ENCODE measurements at regions not wholly inside any gene's neighbourhood (a gene's known extent, or its start where the extent isn't known, plus 50 kb on each side); places are given as distances from the start of the nearest gene placed in this dataset.
"Not testable (repeated sequence)": the region's sequence is repeated elsewhere in the genome, so short reads cannot be mapped to it uniquely, and the experiment has no call there.

DNA sequence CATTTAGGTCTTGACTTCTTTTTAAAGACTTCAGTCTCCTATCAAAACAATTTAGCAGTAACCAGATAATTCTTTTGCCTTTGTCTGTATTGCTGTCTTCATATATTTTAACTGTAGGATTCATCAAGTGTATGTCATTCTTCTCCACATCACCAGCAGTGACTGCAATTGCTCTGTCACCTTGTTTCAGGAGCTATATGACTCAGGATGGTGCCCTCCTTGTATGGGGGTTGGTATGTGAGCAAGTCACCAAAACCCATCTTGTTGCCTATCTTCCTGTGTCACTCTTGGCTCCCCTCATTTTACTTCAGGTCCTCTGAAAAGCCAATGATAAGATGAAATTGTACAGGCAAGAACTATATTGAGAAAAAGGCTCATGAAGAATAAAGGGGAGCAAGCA is 256.9 kb upstream of the LUZP2 start:
- no peaks in the 10 kb centered on the region for H3K4me1 ChIP-seq (ENCODE audit: insufficient read depth, low read length)

DNA sequence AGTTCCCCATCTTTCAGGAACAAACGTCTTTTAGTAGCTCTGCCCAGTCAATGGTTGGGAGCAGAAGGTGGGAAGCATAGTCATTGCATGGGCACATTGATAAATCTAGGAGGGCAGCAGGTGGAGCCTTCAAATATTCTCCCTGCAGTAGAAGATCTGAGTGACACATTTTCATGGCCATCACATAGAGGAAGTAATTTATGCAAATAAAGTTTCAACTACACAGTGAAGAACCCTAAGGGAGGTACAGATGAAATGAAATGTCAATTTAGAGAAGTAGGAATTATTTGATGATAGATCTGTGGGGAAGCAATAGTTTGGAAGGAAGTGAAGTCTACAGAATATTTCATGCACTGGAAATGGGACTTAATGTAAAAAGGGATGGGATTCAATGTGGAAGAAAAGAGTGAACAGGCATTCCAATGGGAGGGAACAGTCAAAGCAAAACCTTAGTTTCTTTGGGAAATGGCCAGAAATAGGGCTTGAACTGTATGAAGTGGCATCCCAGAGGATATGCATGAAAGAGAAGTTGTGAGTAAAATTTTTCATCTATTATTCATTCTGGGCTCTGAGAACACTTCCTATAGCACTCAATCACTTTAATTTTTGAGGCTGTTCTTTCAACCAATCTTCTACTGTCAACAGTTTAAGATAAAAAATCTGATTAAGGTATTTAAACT is 256.2 kb upstream of the LUZP2 start:
- no peaks in the 10 kb centered on the region for H3K36me3 ChIP-seq (ENCODE audit: insufficient read depth, low read depth, low read length)
- H3K9ac ChIP-seq (ENCODE audit: low read depth, low read length): no peak overlapping the region
- H3K27me3 ChIP-seq (ENCODE audit: insufficient read depth, low read length): no peaks in the 10 kb centered on the region
- no peaks in the 10 kb centered on the region; the same call in 1 of the 2 replicates for H3K9me3 ChIP-seq (ENCODE audit: insufficient read depth, low read depth, low read length)
- H3K27ac ChIP-seq (ENCODE audit: low read length): no peak overlapping the region
- H3K4me3 ChIP-seq (ENCODE audit: low read length): no peak overlapping the region
- no peaks in the 10 kb centered on the region for H3K4me1 ChIP-seq (ENCODE audit: insufficient read depth, low read length)

More for the DNA sequence above, 256.9 kb upstream of the LUZP2 start:
- Histone ChIP-seq H3K9ac (ENCODE audit: low read depth, low read length) (no peak overlapping the region), H3K36me3 (ENCODE audit: insufficient read depth, low read depth, low read length) (no peaks in the 10 kb centered on the region), H3K27me3 (ENCODE audit: insufficient read depth, low read length) (no peaks in the 10 kb centered on the region), H3K4me3 (ENCODE audit: low read length) (no peak overlapping the region), H3K27ac (ENCODE audit: low read length) (no peak overlapping the region), H3K9me3 (ENCODE audit: insufficient read depth, low read depth, low read length) (no peaks in the 10 kb centered on the region; the same call in 1 of the 2 replicates)

DNA sequence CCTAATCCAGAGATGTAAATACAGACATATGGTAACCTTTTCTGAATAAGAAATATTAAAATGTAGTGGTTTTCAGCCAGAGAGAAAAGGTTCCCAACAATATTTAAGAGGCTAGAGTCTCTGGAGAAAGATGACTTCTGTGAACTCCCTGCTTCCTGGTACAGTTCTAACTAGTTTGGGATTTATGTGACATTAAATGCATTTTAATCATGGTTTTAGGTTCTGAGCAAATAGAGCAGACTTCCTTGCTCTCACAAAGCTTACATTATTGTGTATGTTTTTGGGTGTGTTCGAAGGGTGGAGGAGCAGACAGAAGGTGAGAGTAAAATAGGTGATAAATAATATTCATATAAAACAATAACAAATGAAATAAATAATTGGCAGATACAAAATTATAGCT is 250.1 kb upstream of the LUZP2 start:
- no peak overlapping the region for H3K27ac ChIP-seq (ENCODE audit: low read length)
- no peaks in the 10 kb centered on the region for H3K36me3 ChIP-seq (ENCODE audit: insufficient read depth, low read depth, low read length)
- H3K27me3 ChIP-seq (ENCODE audit: insufficient read depth, low read length): no peaks in the 10 kb centered on the region
- H3K9me3 ChIP-seq (ENCODE audit: insufficient read depth, low read depth, low read length): no peaks in the 10 kb centered on the region; the same call in 1 of the 2 replicates
- no peak overlapping the region for H3K9ac ChIP-seq (ENCODE audit: low read depth, low read length)
- H3K4me3 ChIP-seq (ENCODE audit: low read length): no peak overlapping the region
- H3K4me1 ChIP-seq (ENCODE audit: insufficient read depth, low read length): no peaks in the 10 kb centered on the region

DNA sequence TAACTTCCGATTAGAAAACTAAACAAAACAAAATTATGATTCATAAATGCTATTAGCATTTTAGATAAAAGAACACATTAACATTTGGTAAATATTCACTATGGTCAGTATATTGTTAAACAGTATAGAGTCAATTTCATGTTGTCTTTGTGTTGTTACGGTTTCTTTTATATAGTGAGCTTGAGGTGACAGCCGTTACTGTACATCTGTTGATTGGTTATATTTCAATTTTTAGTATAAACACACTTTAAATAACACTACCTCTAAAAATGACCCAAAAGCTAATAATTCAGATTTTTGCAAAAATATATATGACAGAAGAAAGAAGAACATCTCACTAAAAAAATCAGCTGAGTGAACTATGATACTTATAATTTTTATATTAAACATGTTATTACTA is 249.0 kb upstream of the LUZP2 start:
- no peaks in the 10 kb centered on the region for H3K4me1 ChIP-seq (ENCODE audit: insufficient read depth, low read length)
- H3K9me3 ChIP-seq (ENCODE audit: insufficient read depth, low read depth, low read length): no peaks in the 10 kb centered on the region; the same call in 1 of the 2 replicates
- no peak overlapping the region for H3K9ac ChIP-seq (ENCODE audit: low read depth, low read length)
- no peaks in the 10 kb centered on the region for H3K36me3 ChIP-seq (ENCODE audit: insufficient read depth, low read depth, low read length)
- H3K4me3 ChIP-seq (ENCODE audit: low read length): no peak overlapping the region
- H3K27me3 ChIP-seq (ENCODE audit: insufficient read depth, low read length): no peaks in the 10 kb centered on the region
- H3K27ac ChIP-seq (ENCODE audit: low read length): no peak overlapping the region

DNA sequence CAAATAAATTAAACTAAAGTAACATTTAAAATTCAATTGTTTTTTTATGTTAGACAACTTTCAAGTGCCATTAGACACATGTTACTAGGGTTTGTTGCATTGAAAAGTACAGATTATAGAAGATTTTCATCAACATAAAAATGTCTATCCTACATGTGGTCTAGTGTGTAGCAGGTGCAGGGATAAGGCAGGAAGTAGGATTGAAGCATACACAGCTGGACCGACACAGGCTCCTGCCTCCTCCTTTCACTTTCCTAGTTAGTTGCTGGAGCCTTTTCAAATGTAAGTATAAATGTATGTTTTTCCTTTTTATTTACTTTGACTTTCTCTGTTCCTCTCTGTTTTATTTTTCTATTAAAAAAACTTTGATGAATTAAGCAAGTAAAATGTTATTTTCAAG is 246.9 kb upstream of the LUZP2 start:
- Histone ChIP-seq H3K9ac (ENCODE audit: low read depth, low read length) (no peak overlapping the region), H3K27ac (ENCODE audit: low read length) (no peak overlapping the region), H3K4me1 (ENCODE audit: insufficient read depth, low read length) (no peaks in the 10 kb centered on the region), H3K27me3 (ENCODE audit: insufficient read depth, low read length) (no peaks in the 10 kb centered on the region), H3K4me3 (ENCODE audit: low read length) (no peak overlapping the region), H3K36me3 (ENCODE audit: insufficient read depth, low read depth, low read length) (no peaks in the 10 kb centered on the region), H3K9me3 (ENCODE audit: insufficient read depth, low read depth, low read length) (no peaks in the 10 kb centered on the region)

DNA sequence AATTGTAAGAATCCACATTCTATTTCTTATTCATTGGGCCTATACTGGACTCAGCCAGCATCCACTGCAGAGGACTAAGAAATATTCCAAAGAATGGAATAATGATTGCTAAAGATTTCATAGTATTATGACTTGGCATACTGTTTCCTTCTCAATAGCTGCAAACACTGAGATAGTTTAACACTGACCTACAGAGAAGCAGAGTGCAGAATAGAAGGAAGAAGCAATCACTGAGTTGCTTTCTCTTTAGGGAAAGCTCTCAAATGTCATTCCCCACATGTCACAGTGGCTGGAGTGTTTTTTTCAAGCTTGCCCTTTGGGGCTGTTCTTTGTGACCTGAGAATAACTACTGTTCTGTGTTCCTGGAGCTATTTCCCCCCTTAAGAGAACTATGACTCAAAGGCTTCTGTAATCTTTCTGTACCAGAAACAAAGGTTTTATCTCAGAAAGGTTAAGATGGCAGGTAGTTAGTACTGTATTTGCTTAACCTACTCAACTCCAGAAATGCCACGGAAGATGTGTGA is 243.6 kb upstream of the LUZP2 start:
- Histone ChIP-seq H3K27ac (ENCODE audit: low read length) (no peak overlapping the region), H3K4me1 (ENCODE audit: insufficient read depth, low read length) (no peaks in the 10 kb centered on the region), H3K9me3 (ENCODE audit: insufficient read depth, low read depth, low read length) (no peaks in the 10 kb centered on the region), H3K4me3 (ENCODE audit: low read length) (no peak overlapping the region), H3K27me3 (ENCODE audit: insufficient read depth, low read length) (no peaks in the 10 kb centered on the region), H3K36me3 (ENCODE audit: insufficient read depth, low read depth, low read length) (no peaks in the 10 kb centered on the region), H3K9ac (ENCODE audit: low read depth, low read length) (no peak overlapping the region)

DNA sequence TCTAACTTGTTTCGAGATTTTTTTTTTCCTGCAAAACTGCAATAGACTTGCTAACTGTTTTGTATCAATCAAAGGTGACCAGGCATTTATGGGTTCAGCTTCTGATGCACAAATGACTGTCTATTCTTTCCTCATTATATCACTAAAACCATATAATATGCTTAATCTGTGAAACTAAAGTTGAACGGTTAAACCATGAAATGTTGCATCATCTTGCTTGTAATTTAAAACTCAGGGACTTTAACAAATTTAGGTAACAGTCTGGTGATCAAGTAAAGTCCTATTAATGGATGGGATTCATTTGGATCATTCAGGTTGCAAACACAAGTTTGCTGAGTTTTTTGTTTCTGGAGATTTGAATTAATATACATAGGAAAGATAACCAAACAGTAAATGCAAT is 232.0 kb upstream of the LUZP2 start:
- no peaks in the 10 kb centered on the region for H3K4me1 ChIP-seq (ENCODE audit: insufficient read depth, low read length)
- no peaks in the 10 kb centered on the region for H3K36me3 ChIP-seq (ENCODE audit: insufficient read depth, low read depth, low read length)
- no peaks in the 10 kb centered on the region for H3K9me3 ChIP-seq (ENCODE audit: insufficient read depth, low read depth, low read length)
- no peaks in the 10 kb centered on the region for H3K27me3 ChIP-seq (ENCODE audit: insufficient read depth, low read length)
- H3K9ac ChIP-seq (ENCODE audit: low read depth, low read length): no peak overlapping the region
- no peak overlapping the region for H3K27ac ChIP-seq (ENCODE audit: low read length)
- H3K4me3 ChIP-seq (ENCODE audit: low read length): no peak overlapping the region

DNA sequence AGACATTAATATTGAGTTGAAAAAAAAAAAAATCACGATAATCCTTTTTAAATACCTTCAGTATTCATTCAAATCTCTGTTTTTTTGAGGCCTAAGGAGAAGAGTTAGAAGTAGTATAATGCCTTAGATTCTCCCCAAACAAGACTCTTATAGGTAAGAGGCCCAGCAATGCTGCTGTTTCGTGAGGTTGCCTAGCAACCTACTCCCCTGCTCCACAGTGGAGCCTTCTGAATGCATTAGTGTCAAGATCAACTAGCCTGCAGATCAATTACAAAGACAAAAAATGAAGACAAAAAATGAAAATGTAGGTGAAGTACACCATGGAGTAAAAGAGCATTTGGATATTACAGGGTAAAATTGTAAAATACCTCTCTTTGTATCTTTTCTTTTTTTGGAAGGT is 229.8 kb upstream of the LUZP2 start:
- no peaks in the 10 kb centered on the region for H3K9me3 ChIP-seq (ENCODE audit: insufficient read depth, low read depth, low read length)
- no peak overlapping the region for H3K9ac ChIP-seq (ENCODE audit: low read depth, low read length)
- no peaks in the 10 kb centered on the region for H3K4me1 ChIP-seq (ENCODE audit: insufficient read depth, low read length)
- no peak overlapping the region for H3K27ac ChIP-seq (ENCODE audit: low read length)
- H3K36me3 ChIP-seq (ENCODE audit: insufficient read depth, low read depth, low read length): no peaks in the 10 kb centered on the region
- H3K27me3 ChIP-seq (ENCODE audit: insufficient read depth, low read length): no peaks in the 10 kb centered on the region
- no peak overlapping the region for H3K4me3 ChIP-seq (ENCODE audit: low read length)

DNA sequence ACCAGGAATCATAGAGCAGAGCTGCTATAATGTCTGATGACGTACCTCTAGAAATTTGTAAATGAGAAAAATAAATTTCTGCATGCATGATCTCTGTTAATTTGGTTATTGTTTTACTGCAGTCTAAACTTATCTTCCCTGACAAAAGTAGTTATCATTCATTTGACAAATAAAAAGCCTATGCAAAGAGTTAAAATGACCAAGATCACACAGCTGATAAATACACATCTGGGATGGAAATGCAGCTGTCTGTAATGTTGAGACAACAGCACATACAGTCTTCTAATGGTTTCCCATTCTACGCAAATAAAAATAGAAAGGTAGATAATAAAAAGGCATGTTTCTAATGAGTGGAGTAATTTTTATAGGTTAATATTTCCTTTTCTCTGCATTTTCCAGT is 225.1 kb upstream of the LUZP2 start:
- Histone ChIP-seq H3K9ac (ENCODE audit: low read depth, low read length) (no peak overlapping the region), H3K27ac (ENCODE audit: low read length) (no peak overlapping the region), H3K9me3 (ENCODE audit: insufficient read depth, low read depth, low read length) (no peaks in the 10 kb centered on the region), H3K4me1 (ENCODE audit: insufficient read depth, low read length) (no peaks in the 10 kb centered on the region), H3K4me3 (ENCODE audit: low read length) (no peak overlapping the region), H3K27me3 (ENCODE audit: insufficient read depth, low read length) (no peaks in the 10 kb centered on the region), H3K36me3 (ENCODE audit: insufficient read depth, low read depth, low read length) (no peaks in the 10 kb centered on the region)

DNA sequence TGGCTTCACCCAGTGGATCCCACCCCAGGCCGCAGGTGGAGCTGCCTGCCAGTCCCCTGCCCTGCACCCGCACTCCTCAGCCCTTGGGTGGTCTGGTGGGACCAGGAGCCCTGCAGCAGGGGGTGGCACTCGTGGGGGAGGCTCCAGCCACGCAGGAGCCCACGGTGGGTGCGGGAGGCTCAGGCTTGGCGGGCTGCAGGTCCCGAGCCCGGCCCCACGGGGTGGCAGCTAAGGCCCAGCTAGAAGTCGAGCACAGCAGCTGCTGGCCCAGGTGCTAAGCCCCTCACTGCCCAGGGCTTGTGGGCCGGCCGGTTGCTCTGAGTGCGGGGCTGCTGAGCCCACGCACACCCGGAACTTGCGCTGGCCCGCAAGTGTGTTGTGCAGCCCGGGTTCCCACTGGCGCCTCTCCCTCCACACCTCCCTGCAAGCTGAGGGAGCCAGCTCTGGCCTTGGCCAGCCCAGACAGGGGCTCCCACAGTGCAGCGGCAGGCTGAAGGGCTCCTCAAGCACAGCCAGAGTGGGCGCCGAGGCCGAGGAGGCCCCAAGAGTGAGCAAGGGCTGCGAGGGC is 222.6 kb upstream of the LUZP2 start:
- H3K9me3 ChIP-seq (ENCODE audit: insufficient read depth, low read depth, low read length): not testable (repeated sequence)

DNA sequence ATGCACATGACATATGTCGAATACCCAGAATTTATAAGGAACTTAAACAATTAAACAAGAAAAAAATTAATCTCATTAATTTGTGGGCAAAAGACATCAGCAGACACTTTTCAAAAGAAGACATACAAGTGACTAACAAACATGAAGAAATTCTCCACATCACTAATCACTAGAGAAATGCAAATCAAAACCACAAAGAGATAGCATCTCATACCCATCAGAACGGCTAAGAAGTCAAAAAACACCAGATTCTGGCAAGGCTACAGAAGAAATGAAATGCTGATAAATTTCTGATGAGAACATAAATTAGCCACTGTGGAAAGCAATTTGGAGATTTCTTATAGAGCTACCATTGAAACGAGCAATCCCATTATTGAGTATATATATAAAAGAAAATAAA is 210.6 kb upstream of the LUZP2 start:
- no peaks in the 10 kb centered on the region for H3K27me3 ChIP-seq (ENCODE audit: insufficient read depth, low read length)
- H3K4me1 ChIP-seq (ENCODE audit: insufficient read depth, low read length): no peaks in the 10 kb centered on the region
- H3K36me3 ChIP-seq (ENCODE audit: insufficient read depth, low read depth, low read length): no peaks in the 10 kb centered on the region
- no peaks in the 10 kb centered on the region for H3K9me3 ChIP-seq (ENCODE audit: insufficient read depth, low read depth, low read length)
- no peak overlapping the region for H3K9ac ChIP-seq (ENCODE audit: low read depth, low read length)
- no peak overlapping the region for H3K4me3 ChIP-seq (ENCODE audit: low read length)
- H3K27ac ChIP-seq (ENCODE audit: low read length): no peak overlapping the region

More for the DNA sequence above, 222.6 kb upstream of the LUZP2 start:
- not testable (repeated sequence) for H3K9ac ChIP-seq (ENCODE audit: low read depth, low read length); H3K4me3 ChIP-seq (ENCODE audit: low read length); H3K27me3 ChIP-seq (ENCODE audit: insufficient read depth, low read length); H3K27ac ChIP-seq (ENCODE audit: low read length); H3K36me3 ChIP-seq (ENCODE audit: insufficient read depth, low read depth, low read length); H3K4me1 ChIP-seq (ENCODE audit: insufficient read depth, low read length)

DNA sequence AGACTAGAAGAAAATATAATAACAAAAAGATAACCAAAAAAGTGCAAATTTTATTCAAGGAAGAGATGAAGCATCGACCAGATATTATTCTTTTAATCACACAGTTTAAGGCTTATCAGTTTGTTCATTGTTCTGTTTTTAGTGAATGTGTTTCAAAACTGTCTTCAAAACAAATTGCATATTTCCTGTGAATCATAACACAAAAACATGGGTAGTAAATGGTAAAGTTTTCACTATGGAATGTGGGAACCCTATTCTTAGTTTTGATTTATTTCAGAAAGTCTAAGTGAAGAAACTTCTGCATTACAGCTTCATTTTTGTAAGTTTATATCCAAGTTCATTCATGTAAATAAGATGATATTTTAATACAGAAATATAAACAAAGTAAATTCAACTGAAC is 207.6 kb upstream of the LUZP2 start:
- Histone ChIP-seq H3K9ac (ENCODE audit: low read depth, low read length) (no peak overlapping the region), H3K27me3 (ENCODE audit: insufficient read depth, low read length) (no peaks in the 10 kb centered on the region), H3K36me3 (ENCODE audit: insufficient read depth, low read depth, low read length) (no peaks in the 10 kb centered on the region), H3K9me3 (ENCODE audit: insufficient read depth, low read depth, low read length) (no peaks in the 10 kb centered on the region), H3K27ac (ENCODE audit: low read length) (no peak overlapping the region), H3K4me3 (ENCODE audit: low read length) (no peak overlapping the region), H3K4me1 (ENCODE audit: insufficient read depth, low read length) (no peaks in the 10 kb centered on the region)
